ENCODE measurements at regions not wholly inside any gene's neighbourhood (a gene's known extent, or its start where the extent isn't known, plus 50 kb on each side); places are given as distances from the start of the nearest gene placed in this dataset.

GRCh38 chr10:47094126-47094525 lies 182.9 kb downstream of the PTPN20 start:
- Histone ChIP-seq H3K18ac (ENCODE audit: low read length) (no peak overlapping the region), H3K23ac (ENCODE audit: low read length) (no peak overlapping the region), H3K79me2 (ENCODE audit: control insufficient read depth, insufficient read depth, low read length) (no peaks in the 10 kb centered on the region), H3K9ac (ENCODE audit: low read length) (no peak overlapping the region), H3K27me3 (ENCODE audit: insufficient read depth, low read length, poor library complexity) (no peaks in the 10 kb centered on the region), H3K79me1 (ENCODE audit: low read length) (no peaks in the 10 kb centered on the region), H2BK5ac (ENCODE audit: low read length) (no peak overlapping the region), H3K4me1 (ENCODE audit: control insufficient read depth, low read depth, low read length) (no peaks in the 10 kb centered on the region), H3K4ac (ENCODE audit: low read depth, low read length) (no peak overlapping the region), H4K8ac (ENCODE audit: low read depth, low read length) (no peak overlapping the region), H3K27ac (ENCODE audit: low read depth, low read length) (no peak overlapping the region), H3K36me3 (ENCODE audit: control insufficient read depth, insufficient read depth, low read length) (no peaks in the 10 kb centered on the region), H4K5ac (ENCODE audit: low read length) (no peak overlapping the region), H2BK120ac (ENCODE audit: low read depth, low read length) (no peak overlapping the region), H3K4me3 (ENCODE audit: low read length) (no peak overlapping the region), H2BK15ac (replicated peaks; ENCODE audit: low read depth) (no peak overlapping the region), H3K56ac (ENCODE audit: low read length) (no peak overlapping the region), H3K4me2 (ENCODE audit: low read length) (no peak overlapping the region), H2AK5ac (ENCODE audit: low read length) (no peak overlapping the region)
- DNase-seq = no peak
- no CpG with 5 or more reads among the region's 9 CpGs for WGBS (ENCODE audit: extremely low coverage, insufficient coverage, low lambda C conversion rate)

GRCh38 chr10:47094636-47095035 lies 183.4 kb downstream of the PTPN20 start:
- no peak for DNase-seq
- no peaks in the 10 kb centered on the region for H3K27me3 ChIP-seq (ENCODE audit: insufficient read depth, low read length, poor library complexity)
- no peak overlapping the region for H3K27ac ChIP-seq (ENCODE audit: low read depth, low read length)
- H3K4ac ChIP-seq (ENCODE audit: low read depth, low read length) = no peak overlapping the region
- H2BK120ac ChIP-seq (ENCODE audit: low read depth, low read length) = no peak overlapping the region
- no peak overlapping the region for H4K8ac ChIP-seq (ENCODE audit: low read depth, low read length)
- H3K23ac ChIP-seq (ENCODE audit: low read length) = no peak overlapping the region
- H4K5ac ChIP-seq (ENCODE audit: low read length) = no peak overlapping the region
- no peak overlapping the region for H2BK15ac ChIP-seq (replicated peaks; ENCODE audit: low read depth)
- H3K56ac ChIP-seq (ENCODE audit: low read length) = no peak overlapping the region
- no peaks in the 10 kb centered on the region for H3K79me2 ChIP-seq (ENCODE audit: control insufficient read depth, insufficient read depth, low read length)
- H3K9ac ChIP-seq (ENCODE audit: low read length) = no peak overlapping the region
- no peaks in the 10 kb centered on the region for H3K4me1 ChIP-seq (ENCODE audit: control insufficient read depth, low read depth, low read length)
- H3K18ac ChIP-seq (ENCODE audit: low read length) = no peak overlapping the region
- H2AK5ac ChIP-seq (ENCODE audit: low read length) = no peak overlapping the region
- no peak overlapping the region for H3K4me3 ChIP-seq (ENCODE audit: low read length)
- no peaks in the 10 kb centered on the region for H3K36me3 ChIP-seq (ENCODE audit: control insufficient read depth, insufficient read depth, low read length)
- H3K4me2 ChIP-seq (ENCODE audit: low read length) = no peak overlapping the region
- no peaks in the 10 kb centered on the region for H3K79me1 ChIP-seq (ENCODE audit: low read length)
- WGBS (ENCODE audit: extremely low coverage, insufficient coverage, low lambda C conversion rate) = no CpG with 5 or more reads among the region's 10 CpGs
- no peak overlapping the region for H2BK5ac ChIP-seq (ENCODE audit: low read length)

- Histone ChIP-seq H3K4me1 (ENCODE audit: control insufficient read depth, low read depth, low read length) (no peaks in the 10 kb centered on the region), H3K18ac (ENCODE audit: low read length) (no peak overlapping the region), H3K9ac (ENCODE audit: low read length) (no peak overlapping the region), H2BK15ac (replicated peaks; ENCODE audit: low read depth) (no peak overlapping the region), H3K4me3 (ENCODE audit: low read length) (no peak overlapping the region), H3K23ac (ENCODE audit: low read length) (no peak overlapping the region), H3K4me2 (ENCODE audit: low read length) (no peak overlapping the region), H4K5ac (ENCODE audit: low read length) (no peak overlapping the region), H4K8ac (ENCODE audit: low read depth, low read length) (no peak overlapping the region), H2BK120ac (ENCODE audit: low read depth, low read length) (no peak overlapping the region), H3K56ac (ENCODE audit: low read length) (no peak overlapping the region), H2BK5ac (ENCODE audit: low read length) (no peak overlapping the region), H3K79me2 (ENCODE audit: control insufficient read depth, insufficient read depth, low read length) (no peaks in the 10 kb centered on the region), H3K4ac (ENCODE audit: low read depth, low read length) (no peak overlapping the region), H3K36me3 (ENCODE audit: control insufficient read depth, insufficient read depth, low read length) (no peaks in the 10 kb centered on the region), H3K27ac (ENCODE audit: low read depth, low read length) (no peak overlapping the region), H3K79me1 (ENCODE audit: low read length) (no peaks in the 10 kb centered on the region), H3K27me3 (ENCODE audit: insufficient read depth, low read length, poor library complexity) (no peaks in the 10 kb centered on the region), H2AK5ac (ENCODE audit: low read length) (no peak overlapping the region)
- no peak for DNase-seq
- WGBS (ENCODE audit: extremely low coverage, insufficient coverage, low lambda C conversion rate) = no CpG with 5 or more reads among the region's 12 CpGs
Measured at GRCh38 chr10:47095211-47095610, 184.0 kb downstream of the PTPN20 start.

- no peak overlapping the region for H3K27ac ChIP-seq (ENCODE audit: low read depth, low read length)
- no peaks in the 10 kb centered on the region for H3K36me3 ChIP-seq (ENCODE audit: control insufficient read depth, insufficient read depth, low read length)
- no peak overlapping the region for H2AK5ac ChIP-seq (ENCODE audit: low read length)
- no peak overlapping the region for H3K4me2 ChIP-seq (ENCODE audit: low read length)
- no peak overlapping the region for H2BK120ac ChIP-seq (ENCODE audit: low read depth, low read length)
- no peaks in the 10 kb centered on the region for H3K4me1 ChIP-seq (ENCODE audit: control insufficient read depth, low read depth, low read length)
- H4K5ac ChIP-seq (ENCODE audit: low read length) = no peak overlapping the region
- WGBS (ENCODE audit: extremely low coverage, insufficient coverage, low lambda C conversion rate) = no CpG with 5 or more reads among the region's 17 CpGs
- H3K9ac ChIP-seq (ENCODE audit: low read length) = no peak overlapping the region
- H2BK5ac ChIP-seq (ENCODE audit: low read length) = no peak overlapping the region
- H3K18ac ChIP-seq (ENCODE audit: low read length) = no peak overlapping the region
- DNase-seq = no peak
- H3K23ac ChIP-seq (ENCODE audit: low read length) = no peak overlapping the region
- H3K56ac ChIP-seq (ENCODE audit: low read length) = no peak overlapping the region
- H3K79me2 ChIP-seq (ENCODE audit: control insufficient read depth, insufficient read depth, low read length) = no peaks in the 10 kb centered on the region
- H2BK15ac ChIP-seq (replicated peaks; ENCODE audit: low read depth) = no peak overlapping the region
- H4K8ac ChIP-seq (ENCODE audit: low read depth, low read length) = no peak overlapping the region
- no peak overlapping the region for H3K4ac ChIP-seq (ENCODE audit: low read depth, low read length)
- no peak overlapping the region for H3K4me3 ChIP-seq (ENCODE audit: low read length)
- no peaks in the 10 kb centered on the region for H3K27me3 ChIP-seq (ENCODE audit: insufficient read depth, low read length, poor library complexity)
- H3K79me1 ChIP-seq (ENCODE audit: low read length) = no peaks in the 10 kb centered on the region
Measured at GRCh38 chr10:47095848-47096612, 184.8 kb downstream of the PTPN20 start.

- WGBS (ENCODE audit: extremely low coverage, insufficient coverage, low lambda C conversion rate) = no CpG with 5 or more reads among the region's 3 CpGs
- Histone ChIP-seq H3K27me3 (ENCODE audit: insufficient read depth, low read length, poor library complexity) (no peaks in the 10 kb centered on the region), H3K4me1 (ENCODE audit: control insufficient read depth, low read depth, low read length) (no peaks in the 10 kb centered on the region), H3K4me3 (ENCODE audit: low read length) (no peak overlapping the region), H3K18ac (ENCODE audit: low read length) (no peak overlapping the region), H2BK120ac (ENCODE audit: low read depth, low read length) (no peak overlapping the region), H3K27ac (ENCODE audit: low read depth, low read length) (no peak overlapping the region), H3K23ac (ENCODE audit: low read length) (no peak overlapping the region), H3K79me1 (ENCODE audit: low read length) (no peaks in the 10 kb centered on the region), H4K5ac (ENCODE audit: low read length) (no peak overlapping the region), H2BK5ac (ENCODE audit: low read length) (no peak overlapping the region), H3K36me3 (ENCODE audit: control insufficient read depth, insufficient read depth, low read length) (no peaks in the 10 kb centered on the region), H3K9ac (ENCODE audit: low read length) (no peak overlapping the region), H3K4ac (ENCODE audit: low read depth, low read length) (no peak overlapping the region), H3K56ac (ENCODE audit: low read length) (no peak overlapping the region), H4K8ac (ENCODE audit: low read depth, low read length) (no peak overlapping the region), H2AK5ac (ENCODE audit: low read length) (no peak overlapping the region), H3K79me2 (ENCODE audit: control insufficient read depth, insufficient read depth, low read length) (no peaks in the 10 kb centered on the region), H2BK15ac (replicated peaks; ENCODE audit: low read depth) (no peak overlapping the region), H3K4me2 (ENCODE audit: low read length) (no peak overlapping the region)
- no peak for DNase-seq
Measured at GRCh38 chr10:47098238-47098637, 187.0 kb downstream of the PTPN20 start.

- Histone ChIP-seq H3K23ac (ENCODE audit: low read length) (no peak overlapping the region), H3K4me1 (ENCODE audit: control insufficient read depth, low read depth, low read length) (no peaks in the 10 kb centered on the region), H3K4ac (ENCODE audit: low read depth, low read length) (no peak overlapping the region), H3K36me3 (ENCODE audit: control insufficient read depth, insufficient read depth, low read length) (no peaks in the 10 kb centered on the region), H3K9ac (ENCODE audit: low read length) (no peak overlapping the region), H2BK120ac (ENCODE audit: low read depth, low read length) (no peak overlapping the region), H4K8ac (ENCODE audit: low read depth, low read length) (no peak overlapping the region), H3K56ac (ENCODE audit: low read length) (no peak overlapping the region), H2BK5ac (ENCODE audit: low read length) (no peak overlapping the region), H4K5ac (ENCODE audit: low read length) (no peak overlapping the region), H3K4me3 (ENCODE audit: low read length) (no peak overlapping the region), H3K18ac (ENCODE audit: low read length) (no peak overlapping the region), H2BK15ac (replicated peaks; ENCODE audit: low read depth) (no peak overlapping the region), H3K27me3 (ENCODE audit: insufficient read depth, low read length, poor library complexity) (no peaks in the 10 kb centered on the region), H2AK5ac (ENCODE audit: low read length) (no peak overlapping the region), H3K27ac (ENCODE audit: low read depth, low read length) (no peak overlapping the region), H3K79me2 (ENCODE audit: control insufficient read depth, insufficient read depth, low read length) (no peaks in the 10 kb centered on the region), H3K79me1 (ENCODE audit: low read length) (no peaks in the 10 kb centered on the region), H3K4me2 (ENCODE audit: low read length) (no peak overlapping the region)
- no CpG with 5 or more reads among the region's 11 CpGs for WGBS (ENCODE audit: extremely low coverage, insufficient coverage, low lambda C conversion rate)
- DNase-seq = no peak
Measured at GRCh38 chr10:47098964-47099363, 187.7 kb downstream of the PTPN20 start.
